ENCODE measurements at regions not wholly inside any gene's neighbourhood (a gene's known extent, or its start where the extent isn't known, plus 50 kb on each side); places are given as distances from the start of the nearest gene placed in this dataset.

DNA sequence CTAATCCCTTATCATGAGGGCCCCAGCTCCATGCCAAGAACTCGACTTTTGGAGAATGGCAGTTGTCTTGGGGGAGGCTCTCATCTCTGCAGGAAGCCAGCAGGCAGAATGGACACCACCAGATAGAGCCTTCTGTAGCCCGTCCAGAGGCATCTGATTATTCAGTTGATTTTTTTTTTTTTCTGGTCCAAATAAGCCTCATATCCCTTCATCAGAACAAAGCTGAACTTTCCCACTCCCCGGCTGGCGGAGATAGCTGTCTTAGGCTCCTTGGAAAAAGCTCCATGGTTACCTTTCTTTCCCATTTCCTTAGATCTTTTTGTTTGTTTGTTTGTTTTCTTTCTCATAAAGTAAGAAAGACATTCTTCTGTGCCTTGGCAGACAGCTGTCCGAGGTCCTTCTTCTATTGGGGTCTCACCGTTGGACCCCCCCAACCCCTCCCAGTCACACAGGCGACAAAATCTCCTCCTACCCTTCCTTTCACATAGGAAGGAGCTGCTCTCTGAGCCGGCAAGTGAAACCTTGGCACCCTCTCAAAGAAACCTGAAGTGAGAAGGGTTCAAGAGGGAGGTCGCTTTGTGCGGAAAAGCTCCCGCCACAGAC lies 278.5 kb downstream of the RPS6KC1 start:
- Histone ChIP-seq H3K79me2 (replicated peaks; ENCODE audit: insufficient read depth, low read length) (no peaks in the 10 kb centered on the region), H3K9me3 (ENCODE audit: low read length) (no peaks in the 10 kb centered on the region), H3K4me3 (ENCODE audit: low read length) (no peak overlapping the region), H2AFZ (ENCODE audit: low read depth, low read length) (no peak overlapping the region), H3K9ac (ENCODE audit: low read length) (no peak overlapping the region), H4K20me1 (ENCODE audit: insufficient read depth) (no peaks in the 10 kb centered on the region), H3K9me2 (ENCODE audit: insufficient read depth, low read length) (no peaks in the 10 kb centered on the region), H3K27ac (ENCODE audit: low read length) (no peak overlapping the region), H3K4me2 (ENCODE audit: low read length) (no peak overlapping the region), H3K27me3 (ENCODE audit: insufficient read depth, low read depth, low read length) (no peaks in the 10 kb centered on the region), H3K36me3 (ENCODE audit: insufficient read depth, low read length) (no peaks in the 10 kb centered on the region), H3F3A (ENCODE audit: insufficient read depth, low read length, poor library complexity, severe bottlenecking) (no peaks in the 10 kb centered on the region)
- TF ChIP-seq, protein P1, sequence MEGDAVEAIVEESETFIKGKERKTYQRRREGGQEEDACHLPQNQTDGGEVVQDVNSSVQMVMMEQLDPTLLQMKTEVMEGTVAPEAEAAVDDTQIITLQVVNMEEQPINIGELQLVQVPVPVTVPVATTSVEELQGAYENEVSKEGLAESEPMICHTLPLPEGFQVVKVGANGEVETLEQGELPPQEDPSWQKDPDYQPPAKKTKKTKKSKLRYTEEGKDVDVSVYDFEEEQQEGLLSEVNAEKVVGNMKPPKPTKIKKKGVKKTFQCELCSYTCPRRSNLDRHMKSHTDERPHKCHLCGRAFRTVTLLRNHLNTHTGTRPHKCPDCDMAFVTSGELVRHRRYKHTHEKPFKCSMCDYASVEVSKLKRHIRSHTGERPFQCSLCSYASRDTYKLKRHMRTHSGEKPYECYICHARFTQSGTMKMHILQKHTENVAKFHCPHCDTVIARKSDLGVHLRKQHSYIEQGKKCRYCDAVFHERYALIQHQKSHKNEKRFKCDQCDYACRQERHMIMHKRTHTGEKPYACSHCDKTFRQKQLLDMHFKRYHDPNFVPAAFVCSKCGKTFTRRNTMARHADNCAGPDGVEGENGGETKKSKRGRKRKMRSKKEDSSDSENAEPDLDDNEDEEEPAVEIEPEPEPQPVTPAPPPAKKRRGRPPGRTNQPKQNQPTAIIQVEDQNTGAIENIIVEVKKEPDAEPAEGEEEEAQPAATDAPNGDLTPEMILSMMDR (IDR thresholded peaks at IDR 0.05; ENCODE audit: poor library complexity, severe bottlenecking): no peak
- TF ChIP-seq TAF1 (IDR thresholded peaks at IDR 0.05; ENCODE audit: low read depth) (no peak), EZH2 (IDR thresholded peaks at IDR 0.05; ENCODE audit: borderline replicate concordance, insufficient read depth, low read length, poor library complexity, severe bottlenecking) (no peak), SMC3 (conservative IDR thresholded peaks at IDR 0.05; ENCODE audit: poor library complexity) (no peak), RAD21 (conservative IDR thresholded peaks at IDR 0.05) (no peak), MXI1 (conservative IDR thresholded peaks at IDR 0.05; ENCODE audit: poor library complexity, severe bottlenecking) (no peak), POLR2AphosphoS5 (IDR thresholded peaks at IDR 0.05) (no peak), EP300 (conservative IDR thresholded peaks at IDR 0.05; ENCODE audit: poor library complexity, severe bottlenecking) (no peak)
- TF ChIP-seq, protein P2, sequence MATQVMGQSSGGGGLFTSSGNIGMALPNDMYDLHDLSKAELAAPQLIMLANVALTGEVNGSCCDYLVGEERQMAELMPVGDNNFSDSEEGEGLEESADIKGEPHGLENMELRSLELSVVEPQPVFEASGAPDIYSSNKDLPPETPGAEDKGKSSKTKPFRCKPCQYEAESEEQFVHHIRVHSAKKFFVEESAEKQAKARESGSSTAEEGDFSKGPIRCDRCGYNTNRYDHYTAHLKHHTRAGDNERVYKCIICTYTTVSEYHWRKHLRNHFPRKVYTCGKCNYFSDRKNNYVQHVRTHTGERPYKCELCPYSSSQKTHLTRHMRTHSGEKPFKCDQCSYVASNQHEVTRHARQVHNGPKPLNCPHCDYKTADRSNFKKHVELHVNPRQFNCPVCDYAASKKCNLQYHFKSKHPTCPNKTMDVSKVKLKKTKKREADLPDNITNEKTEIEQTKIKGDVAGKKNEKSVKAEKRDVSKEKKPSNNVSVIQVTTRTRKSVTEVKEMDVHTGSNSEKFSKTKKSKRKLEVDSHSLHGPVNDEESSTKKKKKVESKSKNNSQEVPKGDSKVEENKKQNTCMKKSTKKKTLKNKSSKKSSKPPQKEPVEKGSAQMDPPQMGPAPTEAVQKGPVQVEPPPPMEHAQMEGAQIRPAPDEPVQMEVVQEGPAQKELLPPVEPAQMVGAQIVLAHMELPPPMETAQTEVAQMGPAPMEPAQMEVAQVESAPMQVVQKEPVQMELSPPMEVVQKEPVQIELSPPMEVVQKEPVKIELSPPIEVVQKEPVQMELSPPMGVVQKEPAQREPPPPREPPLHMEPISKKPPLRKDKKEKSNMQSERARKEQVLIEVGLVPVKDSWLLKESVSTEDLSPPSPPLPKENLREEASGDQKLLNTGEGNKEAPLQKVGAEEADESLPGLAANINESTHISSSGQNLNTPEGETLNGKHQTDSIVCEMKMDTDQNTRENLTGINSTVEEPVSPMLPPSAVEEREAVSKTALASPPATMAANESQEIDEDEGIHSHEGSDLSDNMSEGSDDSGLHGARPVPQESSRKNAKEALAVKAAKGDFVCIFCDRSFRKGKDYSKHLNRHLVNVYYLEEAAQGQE (IDR thresholded peaks at IDR 0.05; ENCODE audit: borderline replicate concordance): no peak

DNA sequence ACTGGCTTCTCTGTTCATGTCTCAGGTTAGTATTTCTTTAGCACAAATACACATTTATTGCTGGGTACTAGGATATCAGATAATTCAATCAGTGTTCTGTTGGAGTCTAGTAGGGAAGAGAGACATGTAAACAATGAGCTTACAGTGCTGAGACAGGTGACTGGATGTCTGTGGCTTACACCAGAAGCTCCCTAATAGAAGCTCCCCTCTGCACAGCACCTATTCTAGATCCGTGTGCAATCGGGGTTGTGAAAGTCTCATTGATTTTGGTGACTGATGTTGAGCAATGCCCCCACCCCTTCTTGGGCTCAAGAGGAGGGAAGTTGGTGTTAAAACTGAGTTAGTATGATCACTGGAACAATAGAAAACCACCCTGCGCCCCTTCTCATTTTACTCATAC lies 279.2 kb downstream of the RPS6KC1 start:
- TF ChIP-seq EP300 (conservative IDR thresholded peaks at IDR 0.05; ENCODE audit: poor library complexity, severe bottlenecking) (no peak), EZH2 (IDR thresholded peaks at IDR 0.05; ENCODE audit: borderline replicate concordance, insufficient read depth, low read length, poor library complexity, severe bottlenecking) (no peak), SMC3 (conservative IDR thresholded peaks at IDR 0.05; ENCODE audit: poor library complexity) (no peak), POLR2AphosphoS5 (IDR thresholded peaks at IDR 0.05) (no peak), TAF1 (IDR thresholded peaks at IDR 0.05; ENCODE audit: low read depth) (no peak)
- TF ChIP-seq, protein P2 (IDR thresholded peaks at IDR 0.05; ENCODE audit: borderline replicate concordance): no peak
- no peaks in the 10 kb centered on the region for H3K79me2 ChIP-seq (replicated peaks; ENCODE audit: insufficient read depth, low read length)
- no peaks in the 10 kb centered on the region for H4K20me1 ChIP-seq (ENCODE audit: insufficient read depth)
- H2AFZ ChIP-seq (ENCODE audit: low read depth, low read length): no peak overlapping the region
- no peaks in the 10 kb centered on the region for H3K36me3 ChIP-seq (ENCODE audit: insufficient read depth, low read length)
- no peak overlapping the region for H3K4me2 ChIP-seq (ENCODE audit: low read length)
- no peaks in the 10 kb centered on the region for H3K27me3 ChIP-seq (ENCODE audit: insufficient read depth, low read depth, low read length)
- no peak overlapping the region for H3K9ac ChIP-seq (ENCODE audit: low read length)
- no peaks in the 10 kb centered on the region for H3F3A ChIP-seq (ENCODE audit: insufficient read depth, low read length, poor library complexity, severe bottlenecking)
- no peak overlapping the region for H3K27ac ChIP-seq (ENCODE audit: low read length)
- H3K9me2 ChIP-seq (ENCODE audit: insufficient read depth, low read length): no peaks in the 10 kb centered on the region
- peaks cover 2% of the 10 kb centered on the region for H3K9me3 ChIP-seq (ENCODE audit: low read length)
- no peak overlapping the region for H3K4me3 ChIP-seq (ENCODE audit: low read length)
